ENCODE measurements at regions not wholly inside any gene's neighbourhood (a gene's known extent, or its start where the extent isn't known, plus 50 kb on each side); places are given as distances from the start of the nearest gene placed in this dataset.

DNA sequence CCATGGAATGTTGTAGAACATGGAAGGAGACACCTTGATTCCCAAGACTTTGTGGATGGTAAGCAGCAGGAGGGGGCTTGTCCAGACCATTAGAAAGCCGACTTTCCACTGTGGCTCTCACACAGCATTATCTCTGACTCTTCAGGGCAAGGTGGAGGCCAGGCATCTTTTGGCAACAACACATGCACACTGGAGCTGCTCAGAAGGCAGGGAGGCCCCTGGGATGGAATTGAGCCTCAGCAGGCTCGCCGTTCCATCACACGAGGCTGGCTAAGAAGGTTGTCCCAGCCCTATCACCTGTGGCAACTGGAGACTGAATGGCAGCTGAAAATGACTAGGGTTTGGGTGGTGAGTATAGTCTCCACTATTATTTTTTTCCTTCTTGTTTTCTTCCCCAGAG lies 76.3 kb upstream of the TMEM45B start:
- TF ChIP-seq CTCF (IDR thresholded peaks at IDR 0.05 in 8 of 11, conservative IDR thresholded peaks at IDR 0.05 in 3 of 11) (no peak), POLR2A (IDR thresholded peaks at IDR 0.05) (no peak), POLR2AphosphoS5 (IDR thresholded peaks at IDR 0.05) (no peak)

Measured in spleen (tissue), 7 donors.